OCI-LY1 (cell line): ENCODE measurements at regions not wholly inside any gene's neighbourhood (a gene's known extent, or its start where the extent isn't known, plus 50 kb on each side); places are given as distances from the start of the nearest gene placed in this dataset.

Experiments used
- H2AFZ ChIP-seq: fragments of 200-600 bp; sonication (generic), shearing (Covaris generic); 2 replicates; pipeline ENCODE4 v1.6.0; 2014; ENCODE audit warnings: antibody characterized with exemption, mild to moderate bottlenecking, low read length
- H3F3A ChIP-seq: fragments of 200-600 bp; sonication (generic), shearing (Covaris generic); 2 replicates; pipeline ENCODE4 v1.6.0; 2014; ENCODE audit warnings: mild to moderate bottlenecking, antibody characterized with exemption, low read length, moderate library complexity; ENCODE audit not compliant: insufficient read depth
- H3K27ac ChIP-seq: fragments of 200-600 bp; sonication (generic); 2 replicates; pipeline ENCODE4 v1.5.1; 2014; ENCODE audit warnings: low read length, mixed run types, mild to moderate bottlenecking, low read depth; ENCODE audit not compliant: poor library complexity, severe bottlenecking
- H3K27me3 ChIP-seq: fragments of 200-600 bp; sonication (generic); 2 replicates; pipeline ENCODE4 v1.6.0; 2014; ENCODE audit warnings: antibody characterized with exemption, mild to moderate bottlenecking, low read length, moderate library complexity; ENCODE audit not compliant: insufficient read depth
- H3K36me3 ChIP-seq: fragments of 200-600 bp; sonication (generic); 2 replicates; pipeline ENCODE4 v1.6.1; 2014; ENCODE audit warnings: mild to moderate bottlenecking, antibody characterized with exemption, low read length, moderate library complexity, mixed read lengths; ENCODE audit not compliant: insufficient read depth
- H3K4me1 ChIP-seq: fragments of 200-600 bp; sonication (generic); 2 replicates; pipeline ENCODE4 v1.5.1; 2014; ENCODE audit warnings: mild to moderate bottlenecking, low read length, moderate library complexity; ENCODE audit not compliant: insufficient read depth, severe bottlenecking
- H3K4me2 ChIP-seq: fragments of 200-600 bp; sonication (generic), shearing (Covaris generic); 2 replicates; pipeline ENCODE4 v1.6.1; 2014; ENCODE audit warnings: low read length
- H3K4me3 ChIP-seq: fragments of 200-600 bp; sonication (generic); 2 replicates; pipeline ENCODE4 v1.5.1; 2014; ENCODE audit warnings: low read length, low read depth, mild to moderate bottlenecking, mixed read lengths; ENCODE audit not compliant: poor library complexity, severe bottlenecking
- H3K79me2 ChIP-seq: fragments of 200-600 bp; shearing (Covaris generic); 2 replicates; pipeline ENCODE4 v1.6.1; 2016; ENCODE audit warnings: mixed run types, low read length, mixed read lengths; ENCODE audit not compliant: insufficient read depth
- H3K9ac ChIP-seq: fragments of 200-600 bp; sonication (generic), shearing (Covaris generic); 2 replicates; pipeline ENCODE4 v1.6.1; 2014; ENCODE audit warnings: mild to moderate bottlenecking, low read length, mixed read lengths
- H3K9me2 ChIP-seq: fragments of 200-600 bp; sonication (generic), shearing (Covaris generic); 2 replicates; pipeline ENCODE4 v1.6.1; 2014; ENCODE audit warnings: low read depth, mild to moderate bottlenecking, low read length, mixed read lengths
- H3K9me3 ChIP-seq: fragments of 200-600 bp; shearing (Covaris generic); 2 replicates; pipeline ENCODE4 v1.6.1; 2014; ENCODE audit warnings: low read length, mixed read lengths
- H4K20me1 ChIP-seq: fragments of 200-600 bp; sonication (generic), shearing (Covaris generic); 2 replicates; pipeline ENCODE4 v1.6.0; 2016; ENCODE audit warnings: mild to moderate bottlenecking, low read length; ENCODE audit not compliant: insufficient read depth
- CTCF ChIP-seq: fragments of 200-600 bp; sonication (generic), shearing (Covaris generic); IDR thresholded peaks from 2 replicates; pipeline ENCODE4 v1.5.1; 2017; ENCODE audit warnings: mild to moderate bottlenecking, antibody characterized with exemption, low read length, moderate library complexity, mixed read lengths
- EZH2 ChIP-seq: fragments of 200-600 bp; sonication (generic), shearing (Covaris generic); IDR thresholded peaks from 2 replicates; pipeline ENCODE4 v1.8.0; 2017; ENCODE audit warnings: borderline replicate concordance, mixed run types, mild to moderate bottlenecking, antibody characterized with exemption, low read length, moderate library complexity, mixed read lengths

DNA sequence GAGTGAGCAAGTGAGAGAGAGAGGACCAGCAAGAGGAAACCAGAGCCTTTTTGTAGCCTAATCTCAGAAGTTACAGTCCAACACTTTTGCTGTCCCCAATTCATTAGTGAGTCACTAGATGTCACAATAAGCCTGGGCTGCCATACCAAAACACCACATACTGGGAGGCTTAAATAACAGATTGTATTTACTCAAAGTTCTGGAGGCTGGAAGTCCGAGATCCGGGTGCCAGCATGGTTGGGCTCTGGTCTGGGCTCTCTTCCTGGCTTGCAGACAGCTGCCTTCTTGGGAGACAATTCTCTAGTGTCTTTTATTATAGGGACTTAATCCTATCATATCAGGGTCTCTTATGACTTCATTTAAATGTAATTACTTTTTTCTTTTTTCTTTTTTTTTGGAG, 50.7 kb upstream of the FERMT1 start:
- H3K4me2 ChIP-seq: no peak overlapping the region
- no peaks in the 10 kb centered on the region for H3K27me3 ChIP-seq
- H3K36me3 ChIP-seq: no peaks in the 10 kb centered on the region
- H3K4me1 ChIP-seq: no peaks in the 10 kb centered on the region
- H3K4me3 ChIP-seq: no peak overlapping the region
- H3K9me3 ChIP-seq: no peaks in the 10 kb centered on the region
- H2AFZ ChIP-seq: no peak overlapping the region
- no peaks in the 10 kb centered on the region for H3K9me2 ChIP-seq
- no peak overlapping the region for H3K27ac ChIP-seq
- H3K79me2 ChIP-seq: no peaks in the 10 kb centered on the region
- H3F3A ChIP-seq: no peaks in the 10 kb centered on the region
- H4K20me1 ChIP-seq: no peaks in the 10 kb centered on the region
- TF ChIP-seq CTCF (no peak), EZH2 (no peak)
- H3K9ac ChIP-seq: no peak overlapping the region
